HG02763 (cell line): ENCODE measurements at regions not wholly inside any gene's neighbourhood (a gene's known extent, or its start where the extent isn't known, plus 50 kb on each side); places are given as distances from the start of the nearest gene placed in this dataset.

Experiments used
- ATAC-seq: cut with Tn5 transposase; IDR thresholded peaks from one replicate; pipeline ENCODE4 v1.9.1; 2021; ENCODE audit warnings: mild to moderate bottlenecking, moderate library complexity; ENCODE audit not compliant: unreplicated experiment

DNA sequence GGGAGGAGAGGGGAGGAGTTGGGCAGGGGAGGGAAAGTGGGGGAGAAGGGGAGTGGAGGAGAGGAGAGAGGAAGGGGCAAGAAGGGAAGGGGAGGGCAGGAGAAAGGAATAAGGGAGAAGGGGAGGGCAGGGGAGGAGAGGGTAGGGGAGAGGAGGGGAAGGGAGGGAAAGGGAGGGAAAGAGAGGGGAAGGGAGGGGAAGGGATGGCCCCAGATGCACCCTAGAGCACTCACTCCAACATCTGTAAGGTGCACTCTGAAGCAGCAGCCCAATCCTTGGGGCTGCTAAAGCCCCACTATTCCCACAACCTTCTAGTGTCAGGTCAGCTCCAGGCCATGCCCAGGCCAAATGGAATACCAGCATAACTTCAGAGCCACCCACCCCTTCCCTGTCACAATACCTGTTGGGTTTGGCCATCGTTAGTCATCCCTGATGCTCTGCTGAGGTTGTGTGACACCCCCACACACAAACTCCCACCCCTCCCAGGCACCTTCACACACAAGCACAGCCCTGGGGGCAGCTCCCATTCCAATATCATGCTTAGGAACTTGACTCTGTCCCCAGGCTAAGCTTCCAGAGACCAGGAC, 55.7 kb upstream of the PKDCC start:
- no peak for ATAC-seq

- no peak for ATAC-seq
Observed at GRCh38 chr2:41992671-41993434, 55.0 kb upstream of the PKDCC start.

DNA sequence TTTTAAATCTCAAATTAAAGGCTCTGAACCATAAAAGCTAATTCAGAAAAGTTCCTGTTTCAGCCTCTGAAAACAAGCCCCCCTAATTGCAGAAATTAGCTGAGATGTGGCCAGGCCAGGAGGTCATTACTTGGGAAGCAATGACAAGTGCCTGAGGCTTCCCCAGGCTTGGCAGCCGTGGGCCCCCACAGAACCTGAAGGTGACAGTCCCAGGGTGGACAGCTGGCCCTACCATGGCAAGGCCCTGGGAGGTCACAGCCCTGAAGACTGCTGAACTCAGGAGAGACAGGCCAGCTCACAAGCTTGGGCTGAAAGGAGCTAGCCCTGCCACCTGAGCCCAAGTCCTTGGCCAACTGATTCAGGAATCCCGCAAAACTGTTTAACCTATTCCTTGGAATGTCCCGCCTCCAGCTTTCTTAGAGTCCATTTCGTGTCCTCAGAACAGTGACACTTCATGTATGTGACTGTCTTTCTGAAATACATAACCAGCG, 54.3 kb upstream of the PKDCC start:
- no peak for ATAC-seq

- no peak for ATAC-seq
Observed at GRCh38 chr2:41994233-41994637, 53.6 kb upstream of the PKDCC start.

DNA sequence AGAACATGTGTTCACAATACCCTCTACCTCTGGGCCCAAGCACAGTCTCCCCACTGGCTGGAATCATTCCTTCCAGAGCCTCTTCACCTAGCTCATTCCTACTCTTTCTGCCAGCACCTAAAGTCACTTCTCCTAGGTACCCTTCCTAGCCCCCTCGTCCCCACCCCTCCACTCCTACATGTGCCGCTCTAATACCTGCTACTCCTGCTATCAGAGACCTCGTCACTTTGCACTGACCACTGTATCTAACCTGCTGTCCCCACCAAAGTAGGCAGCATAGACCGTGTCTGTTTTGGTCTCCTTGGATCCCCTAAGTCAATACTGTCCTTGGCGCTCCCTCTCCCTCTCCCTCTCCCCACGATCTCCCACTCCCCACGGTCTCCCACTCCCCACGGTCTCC, 53.2 kb upstream of the PKDCC start:
- ATAC-seq: no peak

- no peak for ATAC-seq
Observed at GRCh38 chr2:41997561-41997960, 50.3 kb upstream of the PKDCC start.
